SK-N-SH treated with all-trans-retinoic acid at 6 μM for 48 hours (cell line): ENCODE measurements at regions not wholly inside any gene's neighbourhood (a gene's known extent, or its start where the extent isn't known, plus 50 kb on each side); places are given as distances from the start of the nearest gene placed in this dataset.

Source experiments
- ARNTL ChIP-seq: fragments of 450-650 bp; formaldehyde crosslinking; IDR thresholded peaks from 2 replicates; pipeline ENCODE4 v1.5.0; 2020; ENCODE audit warnings: low read depth, mild to moderate bottlenecking, moderate library complexity, borderline replicate concordance
- CSDC2 ChIP-seq: fragments of 250-450 bp; sonication (Bioruptor Pico); IDR thresholded peaks from 2 replicates; pipeline ENCODE4 v1.5.0; 2020; ENCODE audit warnings: mild to moderate bottlenecking, moderate library complexity
- ESRRG ChIP-seq: fragments of 250-450 bp; sonication (Bioruptor Pico); IDR thresholded peaks from 2 replicates; pipeline ENCODE4 v1.6.1; 2021; ENCODE audit warnings: mild to moderate bottlenecking
- OSR1 ChIP-seq: fragments of 250-450 bp; sonication (Bioruptor Pico); IDR thresholded peaks from 2 replicates; pipeline ENCODE4 v1.8.0; 2022; ENCODE audit warnings: moderate library complexity, mild to moderate bottlenecking, inconsistent platforms
- TCF4 ChIP-seq: fragments of 250-450 bp; sonication (Bioruptor Pico); IDR thresholded peaks from 2 replicates; pipeline ENCODE4 v1.8.0; 2021; ENCODE audit warnings: mild to moderate bottlenecking, moderate library complexity, borderline replicate concordance
- TOX ChIP-seq: fragments of 250-450 bp; sonication (Bioruptor Pico); IDR thresholded peaks from 2 replicates; pipeline ENCODE4 v1.8.0; 2021; ENCODE audit warnings: mild to moderate bottlenecking, moderate library complexity, borderline replicate concordance
- ZC3H10 ChIP-seq: fragments of 250-450 bp; sonication (Bioruptor Pico); IDR thresholded peaks from 2 replicates; pipeline ENCODE4 v1.5.1; 2021; ENCODE audit warnings: mild to moderate bottlenecking, moderate library complexity
- ZFP3 ChIP-seq: fragments of 250-450 bp; sonication (Bioruptor Pico); IDR thresholded peaks from 2 replicates; pipeline ENCODE4 v1.5.0; 2020; ENCODE audit warnings: mild to moderate bottlenecking, moderate library complexity
- ZFP30 ChIP-seq: fragments of 450-650 bp; formaldehyde crosslinking; IDR thresholded peaks from 2 replicates; pipeline ENCODE4 v1.5.0; 2022; ENCODE audit warnings: mild to moderate bottlenecking, moderate library complexity
- ZNF8 ChIP-seq: fragments of 450-650 bp; formaldehyde crosslinking; IDR thresholded peaks from 2 replicates; pipeline ENCODE4 v1.5.0; 2020; ENCODE audit warnings: mild to moderate bottlenecking, moderate library complexity
- TF ChIP-seq, protein P1 (sequence below): fragments of 250-450 bp; sonication (Bioruptor Pico); IDR thresholded peaks from 2 replicates; pipeline ENCODE4 v1.8.0; 2020; ENCODE audit warnings: mild to moderate bottlenecking, moderate library complexity, borderline replicate concordance
- TF ChIP-seq, protein P2 (sequence below): fragments of 250-450 bp; sonication (Bioruptor Pico); IDR thresholded peaks from 2 replicates; pipeline ENCODE4 v1.8.0; 2021; ENCODE audit warnings: low read depth, mild to moderate bottlenecking, moderate library complexity, borderline replicate concordance

DNA sequence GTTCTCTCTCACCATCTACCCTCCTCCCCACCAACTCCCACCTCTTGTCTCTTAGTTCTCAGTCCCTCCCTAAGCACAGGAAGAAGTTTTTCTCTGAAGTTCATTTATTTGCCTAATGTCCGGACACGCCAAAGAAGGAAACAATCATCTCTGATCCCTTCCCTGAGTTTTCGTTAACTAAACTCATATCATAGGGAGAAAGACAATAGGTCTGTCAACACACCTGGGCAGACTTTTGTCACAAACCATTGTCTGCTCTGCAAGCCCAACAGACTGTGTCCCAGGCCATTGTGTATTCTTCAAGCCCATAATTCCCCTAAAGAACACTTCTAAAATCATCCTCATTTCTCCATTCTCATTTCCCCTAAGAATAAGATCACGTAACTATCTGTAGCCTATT lies 691.0 kb upstream of the MBL2 start:
- TF ChIP-seq, protein P1, sequence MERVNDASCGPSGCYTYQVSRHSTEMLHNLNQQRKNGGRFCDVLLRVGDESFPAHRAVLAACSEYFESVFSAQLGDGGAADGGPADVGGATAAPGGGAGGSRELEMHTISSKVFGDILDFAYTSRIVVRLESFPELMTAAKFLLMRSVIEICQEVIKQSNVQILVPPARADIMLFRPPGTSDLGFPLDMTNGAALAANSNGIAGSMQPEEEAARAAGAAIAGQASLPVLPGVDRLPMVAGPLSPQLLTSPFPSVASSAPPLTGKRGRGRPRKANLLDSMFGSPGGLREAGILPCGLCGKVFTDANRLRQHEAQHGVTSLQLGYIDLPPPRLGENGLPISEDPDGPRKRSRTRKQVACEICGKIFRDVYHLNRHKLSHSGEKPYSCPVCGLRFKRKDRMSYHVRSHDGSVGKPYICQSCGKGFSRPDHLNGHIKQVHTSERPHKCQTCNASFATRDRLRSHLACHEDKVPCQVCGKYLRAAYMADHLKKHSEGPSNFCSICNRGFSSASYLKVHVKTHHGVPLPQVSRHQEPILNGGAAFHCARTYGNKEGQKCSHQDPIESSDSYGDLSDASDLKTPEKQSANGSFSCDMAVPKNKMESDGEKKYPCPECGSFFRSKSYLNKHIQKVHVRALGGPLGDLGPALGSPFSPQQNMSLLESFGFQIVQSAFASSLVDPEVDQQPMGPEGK = no peak
- TF ChIP-seq TOX = no peak
- no peak for TF ChIP-seq ZFP3 (CRISPR knock-in tag)
- TF ChIP-seq, protein P2, sequence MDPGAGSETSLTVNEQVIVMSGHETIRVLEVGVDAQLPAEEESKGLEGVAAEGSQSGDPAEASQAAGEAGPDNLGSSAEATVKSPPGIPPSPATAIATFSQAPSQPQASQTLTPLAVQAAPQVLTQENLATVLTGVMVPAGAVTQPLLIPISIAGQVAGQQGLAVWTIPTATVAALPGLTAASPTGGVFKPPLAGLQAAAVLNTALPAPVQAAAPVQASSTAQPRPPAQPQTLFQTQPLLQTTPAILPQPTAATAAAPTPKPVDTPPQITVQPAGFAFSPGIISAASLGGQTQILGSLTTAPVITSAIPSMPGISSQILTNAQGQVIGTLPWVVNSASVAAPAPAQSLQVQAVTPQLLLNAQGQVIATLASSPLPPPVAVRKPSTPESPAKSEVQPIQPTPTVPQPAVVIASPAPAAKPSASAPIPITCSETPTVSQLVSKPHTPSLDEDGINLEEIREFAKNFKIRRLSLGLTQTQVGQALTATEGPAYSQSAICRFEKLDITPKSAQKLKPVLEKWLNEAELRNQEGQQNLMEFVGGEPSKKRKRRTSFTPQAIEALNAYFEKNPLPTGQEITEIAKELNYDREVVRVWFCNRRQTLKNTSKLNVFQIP = no peak
- no peak for TF ChIP-seq ARNTL
- TF ChIP-seq ZFP30 (CRISPR knock-in tag) = no peak
- TF ChIP-seq ZC3H10 = no peak
- TF ChIP-seq ESRRG (CRISPR knock-in tag) = no peak
- no peak for TF ChIP-seq OSR1 (CRISPR knock-in tag)
- no peak for TF ChIP-seq TCF4 (CRISPR knock-in tag)
- no peak for TF ChIP-seq CSDC2 (CRISPR knock-in tag)
- no peak for TF ChIP-seq ZNF8
